Lung (tissue), 11 donors: ENCODE measurements at regions not wholly inside any gene's neighbourhood (a gene's known extent, or its start where the extent isn't known, plus 50 kb on each side); places are given as distances from the start of the nearest gene placed in this dataset.
"Not testable (repeated sequence)": the region's sequence is repeated elsewhere in the genome, so short reads cannot be mapped to it uniquely, and the experiment has no call there.

ENCODE experiments used
- ATAC-seq: fragments of 200-7000 bp; cut with Tn5 transposase; one replicate; pipeline ENCODE4 v1.9.1; 2020; ENCODE audit warnings: moderate number of reproducible peaks; ENCODE audit not compliant: insufficient read depth, low FRiP score
- DNase-seq, 3 donors: peaks; one replicate each; pipeline ENCODE4 v3.0.0-alpha.2; 2013 to 2017
- H3K27ac ChIP-seq, 2 donors: one replicate each; pipeline ENCODE4 v1.5.1; 2013; ENCODE audit warnings: mild to moderate bottlenecking in 2 of 2, moderate library complexity in 2 of 2, control low read depth in 1 of 2, inconsistent platforms in 1 of 2, low read depth in 1 of 2, low read length in 1 of 2
- H3K27me3 ChIP-seq, 3 donors: one replicate each; pipeline ENCODE4 v1.5.1; 2013; ENCODE audit warnings: low read length in 2 of 3; ENCODE audit not compliant: control insufficient read depth in 3 of 3, insufficient read depth in 3 of 3
- H3K36me3 ChIP-seq, 4 donors: one replicate each; pipeline ENCODE4 v1.5.1; 2013; ENCODE audit warnings: low read length in 4 of 4, mild to moderate bottlenecking in 1 of 4, moderate library complexity in 1 of 4; ENCODE audit not compliant: control insufficient read depth in 4 of 4, insufficient read depth in 4 of 4
- H3K4me1 ChIP-seq, 5 donors: one replicate each; pipeline ENCODE4 v1.5.1; 2013; ENCODE audit warnings: low read length in 5 of 5, mild to moderate bottlenecking in 2 of 5, moderate library complexity in 1 of 5; ENCODE audit not compliant: control insufficient read depth in 5 of 5, insufficient read depth in 5 of 5
- H3K4me3 ChIP-seq: one replicate; pipeline ENCODE4 v1.5.1; 2013; ENCODE audit warnings: mild to moderate bottlenecking, control low read depth, moderate library complexity
- H3K9ac ChIP-seq, 2 donors: one replicate each; pipeline ENCODE4 v1.5.1; 2013; ENCODE audit warnings: low read length in 2 of 2, control low read depth in 1 of 2; ENCODE audit not compliant: insufficient read depth in 1 of 2
- H3K9me3 ChIP-seq, 4 donors: one replicate each; pipeline ENCODE4 v1.5.1; 2013; ENCODE audit warnings: low read length in 3 of 4, mild to moderate bottlenecking in 1 of 4, moderate library complexity in 1 of 4; ENCODE audit not compliant: control insufficient read depth in 4 of 4, insufficient read depth in 3 of 4
- WGBS, 2 donors: extraction: QIAGEN DNeasy Blood & Tissue Kit; methylation state at CpG; one replicate each; pipeline ENCODE4 v1.1.7; 2013; 5-methylcytosine and 5-hydroxymethylcytosine counted together
- TF ChIP-seq, protein P1 (sequence below): IDR thresholded peaks from 2 replicates; pipeline ENCODE4 v1.5.1; 2012; ENCODE audit warnings: mild to moderate bottlenecking; ENCODE audit errors: control extremely low read depth, extremely low read depth
- donor health status: control.
- donor health status: control.
- donor health status: Bipolar disorder and iron deficiency.
- donor health status: healthy.
- donor health status: DM: yes; HTN: yes; CAD: no.

DNA sequence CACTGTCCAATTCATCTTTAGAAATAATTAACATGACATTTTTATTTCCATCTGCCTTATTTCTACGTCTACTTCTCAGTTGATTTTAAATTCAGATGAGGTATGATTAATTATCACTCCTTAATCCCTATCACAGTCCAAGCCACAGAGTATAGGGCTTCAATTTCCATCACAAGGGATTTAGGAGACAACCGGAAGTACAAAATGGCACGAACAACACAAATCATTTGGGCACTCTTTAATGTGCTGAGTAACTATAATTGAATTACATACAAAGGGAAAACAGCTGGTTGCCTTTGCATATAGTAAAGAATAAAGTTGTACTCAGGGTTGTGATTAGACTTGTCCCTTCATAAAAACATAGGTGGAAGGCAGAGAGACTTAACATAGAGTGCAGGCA, 290.4 kb upstream of the MAGEB16 start:
- no peak overlapping the region for H3K27ac ChIP-seq
- H3K9ac ChIP-seq, result no peak overlapping the region
- no peaks in the 10 kb centered on the region for H3K4me1 ChIP-seq
- no peaks in the 10 kb centered on the region for H3K27me3 ChIP-seq
- H3K36me3 ChIP-seq, result no peaks in the 10 kb centered on the region
- H3K9me3 ChIP-seq, result no peaks in the 10 kb centered on the region
- 60 to 89% methylated on average over 3 of the region's 3 CpGs for WGBS, 2 donors
- no peak for ATAC-seq
- H3K4me3 ChIP-seq, result no peak overlapping the region
- TF ChIP-seq, protein P1, sequence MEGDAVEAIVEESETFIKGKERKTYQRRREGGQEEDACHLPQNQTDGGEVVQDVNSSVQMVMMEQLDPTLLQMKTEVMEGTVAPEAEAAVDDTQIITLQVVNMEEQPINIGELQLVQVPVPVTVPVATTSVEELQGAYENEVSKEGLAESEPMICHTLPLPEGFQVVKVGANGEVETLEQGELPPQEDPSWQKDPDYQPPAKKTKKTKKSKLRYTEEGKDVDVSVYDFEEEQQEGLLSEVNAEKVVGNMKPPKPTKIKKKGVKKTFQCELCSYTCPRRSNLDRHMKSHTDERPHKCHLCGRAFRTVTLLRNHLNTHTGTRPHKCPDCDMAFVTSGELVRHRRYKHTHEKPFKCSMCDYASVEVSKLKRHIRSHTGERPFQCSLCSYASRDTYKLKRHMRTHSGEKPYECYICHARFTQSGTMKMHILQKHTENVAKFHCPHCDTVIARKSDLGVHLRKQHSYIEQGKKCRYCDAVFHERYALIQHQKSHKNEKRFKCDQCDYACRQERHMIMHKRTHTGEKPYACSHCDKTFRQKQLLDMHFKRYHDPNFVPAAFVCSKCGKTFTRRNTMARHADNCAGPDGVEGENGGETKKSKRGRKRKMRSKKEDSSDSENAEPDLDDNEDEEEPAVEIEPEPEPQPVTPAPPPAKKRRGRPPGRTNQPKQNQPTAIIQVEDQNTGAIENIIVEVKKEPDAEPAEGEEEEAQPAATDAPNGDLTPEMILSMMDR, result no peak
- DNase-seq, result no peak

DNA sequence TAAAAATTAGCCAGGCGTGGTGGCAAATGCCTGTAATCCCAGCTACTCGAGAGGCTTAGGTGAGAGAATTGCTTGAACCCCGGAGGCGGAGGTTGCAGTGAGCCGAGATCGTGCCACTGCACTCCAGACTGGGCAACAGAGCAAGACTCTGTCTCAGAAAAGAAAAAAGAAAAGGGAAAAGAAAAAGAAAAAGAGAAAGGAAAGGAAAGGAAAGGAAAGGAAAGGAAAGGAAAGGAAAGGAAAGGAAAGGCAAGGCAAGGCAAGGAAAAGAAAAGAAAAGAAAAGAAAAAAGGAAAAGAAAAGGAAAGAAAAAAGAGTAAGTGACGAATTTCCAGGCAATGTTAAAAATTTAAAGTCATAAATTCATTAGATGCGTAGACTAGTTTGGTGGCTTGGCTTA, 250.1 kb upstream of the MAGEB16 start:
- not testable (repeated sequence) for DNase-seq, H3K36me3 ChIP-seq, ATAC-seq, H3K27me3 ChIP-seq, H3K9me3 ChIP-seq, H3K9ac ChIP-seq, H3K27ac ChIP-seq, H3K4me3 ChIP-seq, H3K4me1 ChIP-seq
- WGBS, 2 donors, result 82 to 89% methylated on average over 8 of the region's 8 CpGs

DNA sequence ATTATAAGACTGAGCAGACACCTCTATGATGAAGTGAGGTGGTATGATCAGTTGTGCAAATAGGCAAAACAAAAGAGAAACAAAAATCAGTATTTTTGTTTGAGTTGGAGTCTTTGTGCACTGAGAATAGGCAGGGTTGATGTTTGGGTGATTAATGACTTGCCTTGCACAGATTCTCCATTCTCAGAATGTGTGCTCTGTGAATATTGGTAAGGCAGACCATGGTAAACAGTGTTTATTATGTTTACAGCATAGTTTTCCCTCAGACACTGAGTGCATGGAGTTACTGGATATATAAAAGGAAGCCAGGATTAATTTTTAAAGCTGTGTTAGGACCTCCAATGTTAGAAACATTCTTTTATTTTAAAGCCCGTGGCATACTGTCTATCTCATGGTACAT, 240.2 kb upstream of the MAGEB16 start:
- no peak overlapping the region for H3K4me3 ChIP-seq
- H3K27ac ChIP-seq, result no peak overlapping the region
- no peaks in the 10 kb centered on the region for H3K27me3 ChIP-seq
- TF ChIP-seq, protein P1, result no peak
- ATAC-seq, result no peak
- H3K9me3 ChIP-seq, result peaks cover 0 to 2% (median 0%) of the 10 kb centered on the region in 4 donors
- H3K4me1 ChIP-seq, result no peaks in the 10 kb centered on the region
- H3K9ac ChIP-seq, result no peak overlapping the region
- H3K36me3 ChIP-seq, result no peaks in the 10 kb centered on the region
- 73 to 87% methylated on average over 1 of the region's 1 CpG for WGBS, 2 donors
- no peak for DNase-seq

DNA sequence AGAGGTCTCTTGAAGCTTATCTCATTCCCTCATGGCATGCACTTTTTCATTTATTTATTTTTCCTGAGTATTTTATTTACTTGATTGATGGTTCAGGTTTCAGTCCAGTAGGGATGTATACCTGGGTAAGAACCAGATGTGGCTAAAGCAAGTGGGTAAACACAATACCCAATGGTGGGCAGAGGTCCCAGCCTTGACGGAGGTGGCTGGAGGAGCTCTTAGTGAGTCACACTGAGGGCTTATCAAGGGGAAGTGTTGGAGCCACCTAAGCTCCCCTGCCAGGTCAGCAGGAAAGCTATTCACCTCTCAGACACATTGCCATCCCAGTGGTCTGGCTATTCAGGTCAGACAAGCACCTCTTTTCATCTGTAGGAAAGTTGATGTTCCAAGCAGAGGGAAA, 236.2 kb upstream of the MAGEB16 start:
- Histone ChIP-seq H3K9me3 (peaks cover 0 to 2% (median 0%) of the 10 kb centered on the region in 4 donors), H3K27ac (no peak overlapping the region), H3K4me1 (no peaks in the 10 kb centered on the region), H3K27me3 (no peaks in the 10 kb centered on the region), H3K4me3 (no peak overlapping the region), H3K9ac (no peak overlapping the region), H3K36me3 (no peaks in the 10 kb centered on the region)
- TF ChIP-seq, protein P1, result no peak
- DNase-seq (no peak), ATAC-seq (no peak)
- 71 to 72% methylated on average over 1 of the region's 1 CpG for WGBS, 2 donors
